Lower lobe of right lung (tissue), 2 donors: ENCODE measurements at regions not wholly inside any gene's neighbourhood (a gene's known extent, or its start where the extent isn't known, plus 50 kb on each side); places are given as distances from the start of the nearest gene placed in this dataset.

Source experiments
- ATAC-seq, 2 donors: fragments of 200-7000 bp; cut with Tn5 transposase; one replicate each; pipeline ENCODE4 v1.9.1; 2020 to 2022; ENCODE audit warnings: mild to moderate bottlenecking in 2 of 2, moderate library complexity in 2 of 2
- DNase-seq: peaks from one replicate; pipeline ENCODE4 v3.0.0-alpha.2; 2020
- H3K27ac ChIP-seq: fragments of 200-600 bp; one replicate; pipeline ENCODE4 v1.8.0; 2022
- H3K27me3 ChIP-seq: fragments of 200-600 bp; one replicate; pipeline ENCODE4 v1.8.0; 2022; ENCODE audit warnings: low read depth
- H3K36me3 ChIP-seq: fragments of 200-600 bp; one replicate; pipeline ENCODE4 v1.8.0; 2022; ENCODE audit warnings: mild to moderate bottlenecking
- H3K4me1 ChIP-seq: fragments of 200-600 bp; one replicate; pipeline ENCODE4 v1.8.0; 2022
- H3K4me3 ChIP-seq: fragments of 200-600 bp; one replicate; pipeline ENCODE4 v1.8.0; 2022; ENCODE audit warnings: mild to moderate bottlenecking
- H3K9me3 ChIP-seq: fragments of 200-600 bp; one replicate; pipeline ENCODE4 v1.8.0; 2022
- CTCF ChIP-seq: fragments of 200-600 bp; IDR thresholded peaks from one replicate; pipeline ENCODE4 v1.8.0; 2022; ENCODE audit warnings: antibody characterized with exemption, mild to moderate bottlenecking
- intact Hi-C: fragments of 100-400 bp; cut with DNase I; formaldehyde crosslinking; loops from one replicate; pipeline ENCODE4 v1.11.0; 2022
- donor health status: DM: no; HTN: yes; CAD: no; lungs with severe emphysema.

GRCh38 chr14:43249116-43249515 lies 1258.0 kb downstream of the FSCB start:
- ATAC-seq = no peak

GRCh38 chr14:43247877-43248276 lies 1259.2 kb downstream of the FSCB start:
- Histone ChIP-seq H3K9me3 (no peaks in the 10 kb centered on the region), H3K4me3 (no peak overlapping the region), H3K27ac (no peak overlapping the region), H3K27me3 (no peaks in the 10 kb centered on the region), H3K4me1 (no peaks in the 10 kb centered on the region), H3K36me3 (no peaks in the 10 kb centered on the region)
- no peak for DNase-seq
- no peak for TF ChIP-seq CTCF
- no peak for ATAC-seq
- intact Hi-C loops = no loop called here

More at GRCh38 chr14:43249116-43249515, 1258.0 kb downstream of the FSCB start:
- no peaks in the 10 kb centered on the region for H3K27me3 ChIP-seq
- TF ChIP-seq CTCF = no peak
- H3K27ac ChIP-seq = no peak overlapping the region
- intact Hi-C loops = no loop called here
- H3K9me3 ChIP-seq = no peaks in the 10 kb centered on the region
- H3K4me1 ChIP-seq = no peaks in the 10 kb centered on the region
- no peak for DNase-seq
- no peak overlapping the region for H3K4me3 ChIP-seq
- no peaks in the 10 kb centered on the region for H3K36me3 ChIP-seq

DNA sequence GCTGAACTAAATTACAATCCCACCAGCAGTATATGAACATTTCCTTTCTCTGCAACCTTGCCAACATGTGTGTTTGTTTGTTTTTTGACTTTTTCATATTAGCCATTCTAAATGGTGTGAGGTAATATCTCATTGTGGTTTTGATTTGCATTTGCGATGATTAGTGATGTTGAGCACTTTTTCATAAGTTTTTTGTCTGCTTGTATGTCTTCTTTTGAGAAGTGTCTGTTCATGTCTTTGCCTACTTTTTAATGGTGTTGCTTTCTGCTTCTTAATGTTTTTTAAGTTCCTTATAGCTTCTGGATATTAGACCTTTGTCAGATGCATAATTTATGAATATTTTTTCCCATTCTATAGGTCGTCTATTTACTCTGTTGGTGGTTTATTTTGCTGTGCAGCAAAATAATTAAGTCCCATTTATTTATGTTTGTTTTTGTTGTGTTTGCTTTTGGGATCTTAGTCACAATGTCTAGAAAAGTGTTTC lies 1262.9 kb downstream of the FSCB start:
- no peaks in the 10 kb centered on the region for H3K4me1 ChIP-seq
- H3K27me3 ChIP-seq = no peaks in the 10 kb centered on the region
- DNase-seq = no peak
- no peak for TF ChIP-seq CTCF
- H3K4me3 ChIP-seq = no peak overlapping the region
- ATAC-seq = no peak
- H3K9me3 ChIP-seq = no peaks in the 10 kb centered on the region
- H3K36me3 ChIP-seq = no peaks in the 10 kb centered on the region
- intact Hi-C loops = no loop called here
- H3K27ac ChIP-seq = no peak overlapping the region

- no peak for TF ChIP-seq CTCF
- H3K4me3 ChIP-seq = no peak overlapping the region
- ATAC-seq (no peak), DNase-seq (no peak)
- H3K9me3 ChIP-seq = no peaks in the 10 kb centered on the region
- H3K4me1 ChIP-seq = no peaks in the 10 kb centered on the region
- no peaks in the 10 kb centered on the region for H3K27me3 ChIP-seq
- H3K36me3 ChIP-seq = no peaks in the 10 kb centered on the region
- H3K27ac ChIP-seq = no peak overlapping the region
- intact Hi-C loops = no loop called here
Observed at GRCh38 chr14:43243168-43243567, 1263.9 kb downstream of the FSCB start.

GRCh38 chr14:43232261-43232660 lies 1274.8 kb downstream of the FSCB start:
- no peak for DNase-seq
- Histone ChIP-seq H3K9me3 (no peaks in the 10 kb centered on the region), H3K4me1 (no peaks in the 10 kb centered on the region), H3K4me3 (no peak overlapping the region), H3K27me3 (no peaks in the 10 kb centered on the region), H3K36me3 (no peaks in the 10 kb centered on the region), H3K27ac (no peak overlapping the region)
- no peak for TF ChIP-seq CTCF
- intact Hi-C loops = no loop called here
- no peak for ATAC-seq

DNA sequence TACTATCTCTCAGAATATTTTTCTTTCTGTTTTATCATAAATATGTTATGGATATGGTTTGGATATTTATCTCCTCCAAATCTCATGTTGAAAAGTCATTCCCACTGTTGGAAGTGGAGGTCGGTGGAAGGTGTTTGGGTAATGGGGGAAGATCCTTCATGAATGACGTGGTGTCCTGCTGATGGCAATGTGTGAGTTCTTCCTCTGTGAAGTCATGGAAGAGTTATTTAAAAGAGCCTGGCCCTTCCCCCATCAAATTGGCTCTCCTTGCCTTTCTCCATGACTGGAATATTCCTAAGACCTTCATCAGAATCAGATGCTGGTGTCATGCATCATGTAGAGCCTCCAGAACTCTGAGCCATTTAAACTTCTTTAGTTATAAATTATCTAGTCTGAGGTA lies 1291.6 kb downstream of the FSCB start:
- H3K27me3 ChIP-seq = no peaks in the 10 kb centered on the region
- no peak for ATAC-seq
- no peaks in the 10 kb centered on the region for H3K36me3 ChIP-seq
- DNase-seq = no peak
- H3K4me1 ChIP-seq = no peaks in the 10 kb centered on the region
- H3K9me3 ChIP-seq = no peaks in the 10 kb centered on the region
- H3K27ac ChIP-seq = no peak overlapping the region
- no peak overlapping the region for H3K4me3 ChIP-seq
- TF ChIP-seq CTCF = no peak
- intact Hi-C loops = no loop called here
